ENCODE measurements at regions not wholly inside any gene's neighbourhood (a gene's known extent, or its start where the extent isn't known, plus 50 kb on each side); places are given as distances from the start of the nearest gene placed in this dataset.

DNA sequence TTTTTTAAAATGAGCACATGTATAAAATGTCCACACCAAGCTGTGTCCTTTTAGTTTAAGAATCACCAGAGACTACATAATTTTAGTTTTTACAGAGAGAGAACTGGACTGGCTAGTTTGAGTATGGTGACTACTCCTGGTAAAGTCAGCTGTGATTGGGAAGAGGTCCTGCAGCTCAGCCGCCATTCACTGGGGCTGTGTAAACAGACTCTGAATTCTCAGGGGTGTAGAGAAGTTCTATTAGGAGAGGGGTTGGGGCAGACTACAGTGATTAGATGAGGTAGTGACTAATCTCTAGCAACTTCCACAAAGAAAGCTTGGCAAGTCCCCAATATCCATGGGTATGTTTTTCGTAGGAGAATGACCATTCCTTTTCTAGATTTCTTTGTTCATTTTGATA is 341.2 kb upstream of the MAP3K7 start:
- no peaks in the 10 kb centered on the region for H3K36me3 ChIP-seq (ENCODE audit: control insufficient read depth, insufficient read depth, low read length)
- no peaks in the 10 kb centered on the region for H3K27me3 ChIP-seq (ENCODE audit: control insufficient read depth, insufficient read depth, low read length)
- H3K27ac ChIP-seq (ENCODE audit: low read length) = no peak overlapping the region
- 80% methylated on average over 1 of the region's 2 CpGs for WGBS (ENCODE audit: insufficient coverage, low lambda C conversion rate)
- no peaks in the 10 kb centered on the region for H3K9me3 ChIP-seq (ENCODE audit: control insufficient read depth, low read depth, low read length)
- no peak for DNase-seq
- H3K4me1 ChIP-seq (ENCODE audit: control insufficient read depth, insufficient read depth, low read length) = no peaks in the 10 kb centered on the region
- H3K4me3 ChIP-seq (ENCODE audit: low read length) = no peak overlapping the region

DNA sequence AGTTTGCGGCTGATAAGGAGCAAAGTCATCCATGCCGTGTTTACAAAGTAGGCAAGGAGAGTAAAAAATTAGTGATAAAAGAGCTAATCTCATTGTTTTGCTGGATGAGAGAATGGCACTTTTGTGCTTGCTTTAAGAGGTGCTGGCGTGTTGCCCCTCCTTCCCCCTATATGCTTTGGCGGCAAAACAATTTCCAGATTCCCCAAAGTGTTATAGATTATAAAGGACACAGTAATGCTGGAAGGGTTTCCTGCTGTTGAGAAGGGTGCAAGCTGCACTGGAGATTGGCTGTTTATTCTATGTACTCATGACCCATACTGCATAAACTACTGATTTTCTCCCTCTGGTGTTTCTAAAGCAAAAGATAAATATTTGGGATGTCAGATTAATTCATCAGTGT is 338.9 kb upstream of the MAP3K7 start:
- Histone ChIP-seq H3K4me1 (ENCODE audit: control insufficient read depth, insufficient read depth, low read length) (no peaks in the 10 kb centered on the region), H3K27me3 (ENCODE audit: control insufficient read depth, insufficient read depth, low read length) (no peaks in the 10 kb centered on the region), H3K27ac (ENCODE audit: low read length) (no peak overlapping the region), H3K4me3 (ENCODE audit: low read length) (no peak overlapping the region), H3K36me3 (ENCODE audit: control insufficient read depth, insufficient read depth, low read length) (no peaks in the 10 kb centered on the region), H3K9me3 (ENCODE audit: control insufficient read depth, low read depth, low read length) (no peaks in the 10 kb centered on the region)
- peak in 1 of 2 donors; percentile 16 for DNase-seq
- WGBS (ENCODE audit: insufficient coverage, low lambda C conversion rate) = no CpG with 5 or more reads among the region's 4 CpGs

DNA sequence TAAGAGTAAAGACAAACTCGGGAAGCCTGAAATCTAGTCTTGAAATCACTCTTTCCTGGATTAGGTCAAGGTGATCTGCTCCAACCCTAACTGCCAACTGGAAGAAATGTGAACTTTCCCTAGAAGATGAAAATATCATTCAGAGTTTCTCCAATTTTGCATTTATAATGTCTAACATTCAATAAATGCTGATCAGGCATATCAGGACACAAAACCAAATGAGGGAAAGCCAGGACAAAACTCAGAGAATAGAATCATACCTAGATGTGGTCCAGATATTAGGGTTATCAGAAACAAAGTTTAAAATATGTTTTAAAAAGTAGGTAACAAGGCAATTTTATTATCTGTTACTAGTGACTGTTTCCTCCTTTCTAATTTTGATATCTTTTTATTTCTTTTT is 335.5 kb upstream of the MAP3K7 start:
- H3K27ac ChIP-seq (ENCODE audit: low read length) = no peak overlapping the region
- WGBS (ENCODE audit: insufficient coverage, low lambda C conversion rate) = no CpG with 5 or more reads among the region's 1 CpG
- no peak for DNase-seq

DNA sequence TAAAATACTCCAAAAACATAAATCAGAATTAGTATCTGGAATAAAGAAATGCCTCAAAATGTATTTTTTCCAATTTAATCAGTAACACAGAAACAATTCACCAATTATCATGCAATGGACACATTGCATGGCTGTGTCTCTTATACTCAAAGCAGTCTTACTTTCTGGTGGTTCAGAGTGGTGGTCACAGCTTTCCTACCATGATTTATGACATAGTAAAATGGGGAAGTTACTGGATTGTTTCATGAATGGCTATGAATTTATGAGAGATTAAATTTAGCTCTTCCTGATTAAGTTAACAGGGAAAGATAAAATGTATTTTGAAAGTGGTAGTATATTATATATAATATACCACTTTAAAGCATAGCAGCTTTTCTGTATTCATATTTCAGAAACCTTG is 331.5 kb upstream of the MAP3K7 start:
- no peak overlapping the region for H3K27ac ChIP-seq (ENCODE audit: low read length)
- no peak overlapping the region for H3K4me3 ChIP-seq (ENCODE audit: low read length)
- no peak for DNase-seq
- H3K9me3 ChIP-seq (ENCODE audit: control insufficient read depth, low read depth, low read length) = no peaks in the 10 kb centered on the region
- no peaks in the 10 kb centered on the region for H3K36me3 ChIP-seq (ENCODE audit: control insufficient read depth, insufficient read depth, low read length)
- no peaks in the 10 kb centered on the region for H3K4me1 ChIP-seq (ENCODE audit: control insufficient read depth, insufficient read depth, low read length)
- no peaks in the 10 kb centered on the region for H3K27me3 ChIP-seq (ENCODE audit: control insufficient read depth, insufficient read depth, low read length)

More for the DNA sequence above, 335.5 kb upstream of the MAP3K7 start:
- H3K9me3 ChIP-seq (ENCODE audit: control insufficient read depth, low read depth, low read length) = no peaks in the 10 kb centered on the region
- no peaks in the 10 kb centered on the region for H3K27me3 ChIP-seq (ENCODE audit: control insufficient read depth, insufficient read depth, low read length)
- H3K4me1 ChIP-seq (ENCODE audit: control insufficient read depth, insufficient read depth, low read length) = no peaks in the 10 kb centered on the region
- no peak overlapping the region for H3K4me3 ChIP-seq (ENCODE audit: low read length)
- H3K36me3 ChIP-seq (ENCODE audit: control insufficient read depth, insufficient read depth, low read length) = no peaks in the 10 kb centered on the region

DNA sequence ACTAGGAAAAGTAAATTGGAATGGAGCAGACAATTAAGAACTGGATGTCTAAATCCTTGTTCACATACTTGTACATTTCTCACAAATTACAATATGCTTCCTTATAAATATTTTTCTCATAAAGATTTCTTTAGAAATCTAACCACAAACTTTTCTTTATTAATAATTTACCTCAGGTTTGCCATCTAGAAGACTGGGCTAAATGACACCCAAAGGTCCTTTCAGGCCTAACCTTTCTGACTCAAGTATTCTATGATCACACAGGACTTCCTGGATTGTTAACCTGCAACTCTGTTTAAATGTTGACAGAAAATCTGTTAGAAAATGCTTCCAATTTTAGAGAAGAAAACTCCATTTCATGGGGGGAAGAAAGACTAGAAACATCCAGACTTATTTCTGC is 330.5 kb upstream of the MAP3K7 start:
- H3K4me1 ChIP-seq (ENCODE audit: control insufficient read depth, insufficient read depth, low read length) = no peaks in the 10 kb centered on the region
- no peak overlapping the region for H3K4me3 ChIP-seq (ENCODE audit: low read length)
- H3K27me3 ChIP-seq (ENCODE audit: control insufficient read depth, insufficient read depth, low read length) = no peaks in the 10 kb centered on the region
- no peaks in the 10 kb centered on the region for H3K36me3 ChIP-seq (ENCODE audit: control insufficient read depth, insufficient read depth, low read length)
- no peaks in the 10 kb centered on the region for H3K9me3 ChIP-seq (ENCODE audit: control insufficient read depth, low read depth, low read length)
- DNase-seq = no peak
- no peak overlapping the region for H3K27ac ChIP-seq (ENCODE audit: low read length)

DNA sequence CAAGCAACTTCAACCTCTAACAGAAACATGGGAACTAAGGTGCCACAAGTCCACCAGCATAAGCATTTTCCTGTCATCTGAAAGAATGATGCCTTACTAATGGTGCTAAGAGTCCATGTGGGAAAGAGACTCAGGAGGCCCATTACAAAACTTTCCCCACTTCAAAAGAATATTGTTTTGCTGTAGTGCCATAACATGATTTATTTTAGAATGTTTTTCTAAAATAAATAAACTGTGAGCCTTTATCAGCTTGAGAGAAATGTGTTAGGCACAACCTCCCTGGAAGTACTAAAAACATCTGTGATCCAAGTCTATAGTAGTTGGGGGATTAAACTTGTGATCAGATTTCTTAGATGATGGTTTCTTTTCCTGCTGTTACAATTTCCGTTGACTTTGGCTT is 330.1 kb upstream of the MAP3K7 start:
- Histone ChIP-seq H3K36me3 (ENCODE audit: control insufficient read depth, insufficient read depth, low read length) (no peaks in the 10 kb centered on the region), H3K4me3 (ENCODE audit: low read length) (no peak overlapping the region), H3K4me1 (ENCODE audit: control insufficient read depth, insufficient read depth, low read length) (no peaks in the 10 kb centered on the region), H3K27me3 (ENCODE audit: control insufficient read depth, insufficient read depth, low read length) (no peaks in the 10 kb centered on the region), H3K9me3 (ENCODE audit: control insufficient read depth, low read depth, low read length) (no peaks in the 10 kb centered on the region), H3K27ac (ENCODE audit: low read length) (no peak overlapping the region)
- WGBS (ENCODE audit: insufficient coverage, low lambda C conversion rate) = no CpG with 5 or more reads among the region's 1 CpG
- no peak for DNase-seq

DNA sequence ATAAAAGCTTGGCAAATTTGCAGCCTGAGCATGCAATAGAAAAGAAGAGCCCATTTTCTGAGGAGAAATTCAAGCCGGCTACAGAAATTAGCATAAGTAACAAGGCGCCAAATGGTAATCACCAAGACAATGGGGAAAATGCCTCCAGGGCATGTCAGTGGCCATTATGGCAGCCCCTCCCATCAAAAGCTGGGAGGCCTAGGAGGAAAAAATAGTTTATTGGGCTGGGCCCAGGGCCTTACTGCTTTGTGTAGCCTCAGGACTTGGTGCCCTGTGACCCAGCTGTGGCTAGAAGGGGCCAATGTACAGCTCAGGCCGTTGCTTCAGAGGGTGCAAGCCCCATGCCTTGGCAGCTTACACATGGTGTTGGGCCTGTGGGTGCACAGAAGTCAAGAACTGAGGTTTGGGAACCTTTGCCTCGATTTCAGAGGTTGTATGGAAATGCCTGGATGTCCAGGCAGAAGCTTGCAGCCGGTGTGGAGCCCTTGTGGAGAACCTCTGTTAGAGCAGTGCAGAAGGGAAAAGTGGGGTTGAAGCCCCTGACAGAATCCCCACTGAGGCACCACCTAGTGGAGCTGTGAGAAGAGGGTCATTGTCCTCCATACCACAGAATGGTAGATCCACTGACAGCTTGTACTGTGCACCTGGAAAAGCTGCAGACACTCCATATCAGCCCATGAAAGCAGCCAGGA is 328.5 kb upstream of the MAP3K7 start:
- 75% methylated on average over 2 of the region's 5 CpGs for WGBS (ENCODE audit: insufficient coverage, low lambda C conversion rate)
- H3K9me3 ChIP-seq (ENCODE audit: control insufficient read depth, low read depth, low read length) = no peaks in the 10 kb centered on the region
- no peak for DNase-seq

DNA sequence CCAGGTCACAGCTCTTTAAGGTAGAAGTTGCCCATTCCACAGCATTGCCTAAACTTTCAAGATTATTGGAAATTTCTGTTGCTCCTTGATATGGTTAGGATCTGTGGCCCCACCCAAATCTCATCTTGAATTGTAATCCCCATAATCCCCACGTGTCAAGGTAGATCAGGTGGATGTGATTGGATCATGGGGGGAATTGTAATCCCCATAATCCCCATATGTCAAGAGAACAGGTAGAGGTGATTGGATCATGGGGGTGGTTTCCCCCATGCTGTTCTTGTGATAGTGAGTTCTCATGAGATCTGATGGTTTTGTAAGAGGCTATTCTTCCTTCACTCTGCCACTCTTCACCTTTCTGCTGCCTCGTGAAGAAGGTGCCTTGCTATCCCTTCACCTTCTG is 327.4 kb upstream of the MAP3K7 start:
- H3K4me1 ChIP-seq (ENCODE audit: control insufficient read depth, insufficient read depth, low read length) = no peaks in the 10 kb centered on the region
- no peak overlapping the region for H3K4me3 ChIP-seq (ENCODE audit: low read length)
- H3K27me3 ChIP-seq (ENCODE audit: control insufficient read depth, insufficient read depth, low read length) = no peaks in the 10 kb centered on the region
- WGBS (ENCODE audit: insufficient coverage, low lambda C conversion rate) = no CpG with 5 or more reads among the region's 2 CpGs
- no peak overlapping the region for H3K27ac ChIP-seq (ENCODE audit: low read length)
- no peaks in the 10 kb centered on the region for H3K9me3 ChIP-seq (ENCODE audit: control insufficient read depth, low read depth, low read length)
- H3K36me3 ChIP-seq (ENCODE audit: control insufficient read depth, insufficient read depth, low read length) = no peaks in the 10 kb centered on the region
- no peak for DNase-seq

More for the DNA sequence above, 328.5 kb upstream of the MAP3K7 start:
- Histone ChIP-seq H3K4me3 (ENCODE audit: low read length) (no peak overlapping the region), H3K27me3 (ENCODE audit: control insufficient read depth, insufficient read depth, low read length) (no peaks in the 10 kb centered on the region), H3K36me3 (ENCODE audit: control insufficient read depth, insufficient read depth, low read length) (no peaks in the 10 kb centered on the region), H3K4me1 (ENCODE audit: control insufficient read depth, insufficient read depth, low read length) (no peaks in the 10 kb centered on the region), H3K27ac (ENCODE audit: low read length) (no peak overlapping the region)

DNA sequence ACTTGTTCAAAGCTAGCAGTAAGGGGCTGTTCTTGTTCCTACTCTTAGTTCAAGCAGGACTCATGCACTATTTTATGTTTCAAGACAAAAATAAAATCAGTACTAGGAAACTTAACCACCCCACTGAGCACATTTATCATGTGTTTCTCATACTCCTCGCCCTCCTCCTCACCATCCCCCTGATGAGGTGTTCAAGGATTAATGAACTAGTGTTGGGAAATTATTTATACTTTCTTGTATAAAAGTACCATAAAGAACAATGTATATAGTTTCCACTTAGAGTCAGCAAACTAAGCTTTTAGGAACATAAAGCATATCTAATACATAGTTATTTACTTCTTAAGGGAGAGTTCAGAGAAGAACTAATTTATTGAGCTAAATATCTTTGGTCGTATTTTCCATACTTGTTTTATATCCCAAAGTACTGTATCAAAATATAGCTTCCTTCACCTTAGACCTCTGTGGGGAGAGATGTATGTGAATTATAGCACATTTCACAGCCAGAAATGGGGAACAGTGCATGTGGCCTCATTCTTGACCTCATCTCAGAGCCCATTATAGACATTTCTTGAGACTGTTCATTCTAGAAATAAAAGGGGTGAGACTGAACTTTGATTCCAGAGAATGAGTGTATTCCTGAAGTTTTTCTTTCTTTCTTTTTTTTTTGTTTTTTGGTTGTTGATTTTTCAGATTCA is 326.5 kb upstream of the MAP3K7 start:
- Histone ChIP-seq H3K4me1 (ENCODE audit: control insufficient read depth, insufficient read depth, low read length) (no peaks in the 10 kb centered on the region), H3K9me3 (ENCODE audit: control insufficient read depth, low read depth, low read length) (no peaks in the 10 kb centered on the region), H3K36me3 (ENCODE audit: control insufficient read depth, insufficient read depth, low read length) (no peaks in the 10 kb centered on the region), H3K4me3 (ENCODE audit: low read length) (no peak overlapping the region), H3K27ac (ENCODE audit: low read length) (no peak overlapping the region), H3K27me3 (ENCODE audit: control insufficient read depth, insufficient read depth, low read length) (no peaks in the 10 kb centered on the region)
- WGBS (ENCODE audit: insufficient coverage, low lambda C conversion rate) = 83% methylated on average over 1 of the region's 2 CpGs
- DNase-seq = no peak

DNA sequence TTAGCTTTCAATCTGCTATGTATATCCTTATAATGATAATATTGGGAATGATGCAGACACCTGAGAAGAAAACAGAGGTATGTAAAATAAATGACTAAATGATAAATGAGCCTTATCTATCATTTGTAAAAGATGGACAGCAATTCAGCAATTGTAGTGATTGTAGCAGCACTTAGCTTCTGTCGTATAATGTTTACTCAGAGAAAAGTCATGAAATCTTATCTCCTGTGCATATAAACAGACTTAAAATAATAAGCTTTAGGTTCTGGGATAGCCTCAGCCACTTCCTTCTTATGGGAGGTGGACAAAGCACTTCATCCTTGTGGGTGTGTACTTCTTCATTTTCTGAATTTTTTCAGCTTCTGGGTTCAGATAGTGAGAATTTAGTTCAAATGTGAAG is 324.8 kb upstream of the MAP3K7 start:
- Histone ChIP-seq H3K4me1 (ENCODE audit: control insufficient read depth, insufficient read depth, low read length) (no peaks in the 10 kb centered on the region), H3K27me3 (ENCODE audit: control insufficient read depth, insufficient read depth, low read length) (no peaks in the 10 kb centered on the region), H3K27ac (ENCODE audit: low read length) (no peak overlapping the region), H3K9me3 (ENCODE audit: control insufficient read depth, low read depth, low read length) (no peaks in the 10 kb centered on the region), H3K36me3 (ENCODE audit: control insufficient read depth, insufficient read depth, low read length) (no peaks in the 10 kb centered on the region), H3K4me3 (ENCODE audit: low read length) (no peak overlapping the region)
- no peak for DNase-seq
- no CpG with 5 or more reads among the region's 1 CpG for WGBS (ENCODE audit: insufficient coverage, low lambda C conversion rate)

DNA sequence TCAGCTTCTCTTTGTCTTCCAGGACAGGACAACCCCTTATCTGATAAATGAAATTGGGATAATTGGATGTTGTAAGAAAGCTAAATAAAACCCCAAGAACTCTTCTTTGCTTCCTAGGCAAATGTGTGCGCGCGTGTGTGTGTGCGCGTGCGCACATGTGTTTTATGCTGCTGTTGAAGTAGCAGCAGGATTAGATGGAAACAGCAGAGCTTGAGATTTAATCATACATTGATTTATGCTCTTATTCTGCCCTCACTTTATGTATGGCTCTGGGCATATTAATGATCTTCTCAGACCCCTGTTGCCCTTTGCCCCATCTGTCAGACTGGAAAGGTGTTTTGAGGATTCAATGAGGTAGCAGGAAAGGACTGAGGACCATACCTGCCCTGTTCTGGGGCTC is 324.0 kb upstream of the MAP3K7 start:
- Histone ChIP-seq H3K4me3 (ENCODE audit: low read length) (no peak overlapping the region), H3K9me3 (ENCODE audit: control insufficient read depth, low read depth, low read length) (no peaks in the 10 kb centered on the region), H3K27me3 (ENCODE audit: control insufficient read depth, insufficient read depth, low read length) (no peaks in the 10 kb centered on the region), H3K27ac (ENCODE audit: low read length) (no peak overlapping the region), H3K36me3 (ENCODE audit: control insufficient read depth, insufficient read depth, low read length) (no peaks in the 10 kb centered on the region), H3K4me1 (ENCODE audit: control insufficient read depth, insufficient read depth, low read length) (no peaks in the 10 kb centered on the region)
- no peak for DNase-seq
- WGBS (ENCODE audit: insufficient coverage, low lambda C conversion rate) = no CpG with 5 or more reads among the region's 6 CpGs

Measured in large intestine (tissue), 3 donors.